ENCODE measurements at regions not wholly inside any gene's neighbourhood (a gene's known extent, or its start where the extent isn't known, plus 50 kb on each side); places are given as distances from the start of the nearest gene placed in this dataset.

DNA sequence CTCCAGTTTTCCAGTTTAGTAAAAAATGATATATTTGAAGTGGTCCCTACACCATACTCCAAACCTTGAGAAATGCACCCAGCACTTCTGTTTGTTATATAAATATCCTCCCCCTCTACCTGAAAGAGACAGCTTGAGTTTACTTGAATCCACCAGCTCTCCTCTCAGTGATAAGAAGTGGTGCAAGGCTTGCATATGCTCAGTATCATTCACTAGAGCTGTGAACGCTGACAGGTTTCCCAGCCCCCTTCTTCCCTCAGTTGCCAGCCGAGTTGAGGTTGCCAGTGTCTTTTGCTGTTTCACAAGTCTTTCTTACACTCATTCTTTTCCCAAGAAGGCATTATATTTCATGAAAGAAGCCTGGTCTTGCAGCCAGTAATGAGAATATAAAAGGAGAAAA, 880.0 kb downstream of the LRRTM4 start (continued):
- TF ChIP-seq FOXP1 (CRISPR knock-in tag; IDR thresholded peaks at IDR 0.05; ENCODE audit: borderline replicate concordance): no peak
- no peak for TF ChIP-seq ZNF263 (CRISPR knock-in tag; IDR thresholded peaks at IDR 0.05; ENCODE audit: low read depth)
- no peak for TF ChIP-seq TEAD4 (CRISPR knock-in tag; IDR thresholded peaks at IDR 0.05)
- no peak for TF ChIP-seq NFATC4 (CRISPR knock-in tag; IDR thresholded peaks at IDR 0.05)
- no peak for TF ChIP-seq ZNF416 (CRISPR knock-in tag; IDR thresholded peaks at IDR 0.05)
- no peak for TF ChIP-seq ZNF423 (CRISPR knock-in tag; IDR thresholded peaks at IDR 0.05)
- TF ChIP-seq, protein P1, sequence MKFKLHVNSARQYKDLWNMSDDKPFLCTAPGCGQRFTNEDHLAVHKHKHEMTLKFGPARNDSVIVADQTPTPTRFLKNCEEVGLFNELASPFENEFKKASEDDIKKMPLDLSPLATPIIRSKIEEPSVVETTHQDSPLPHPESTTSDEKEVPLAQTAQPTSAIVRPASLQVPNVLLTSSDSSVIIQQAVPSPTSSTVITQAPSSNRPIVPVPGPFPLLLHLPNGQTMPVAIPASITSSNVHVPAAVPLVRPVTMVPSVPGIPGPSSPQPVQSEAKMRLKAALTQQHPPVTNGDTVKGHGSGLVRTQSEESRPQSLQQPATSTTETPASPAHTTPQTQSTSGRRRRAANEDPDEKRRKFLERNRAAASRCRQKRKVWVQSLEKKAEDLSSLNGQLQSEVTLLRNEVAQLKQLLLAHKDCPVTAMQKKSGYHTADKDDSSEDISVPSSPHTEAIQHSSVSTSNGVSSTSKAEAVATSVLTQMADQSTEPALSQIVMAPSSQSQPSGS (CRISPR knock-in tag; IDR thresholded peaks at IDR 0.05; ENCODE audit: borderline replicate concordance, low read depth): no peak
- TF ChIP-seq GTF2I (CRISPR knock-in tag; conservative IDR thresholded peaks at IDR 0.05): no peak
- no peak for TF ChIP-seq ZNF232 (CRISPR knock-in tag; IDR thresholded peaks at IDR 0.05)
- TF ChIP-seq, protein P2, sequence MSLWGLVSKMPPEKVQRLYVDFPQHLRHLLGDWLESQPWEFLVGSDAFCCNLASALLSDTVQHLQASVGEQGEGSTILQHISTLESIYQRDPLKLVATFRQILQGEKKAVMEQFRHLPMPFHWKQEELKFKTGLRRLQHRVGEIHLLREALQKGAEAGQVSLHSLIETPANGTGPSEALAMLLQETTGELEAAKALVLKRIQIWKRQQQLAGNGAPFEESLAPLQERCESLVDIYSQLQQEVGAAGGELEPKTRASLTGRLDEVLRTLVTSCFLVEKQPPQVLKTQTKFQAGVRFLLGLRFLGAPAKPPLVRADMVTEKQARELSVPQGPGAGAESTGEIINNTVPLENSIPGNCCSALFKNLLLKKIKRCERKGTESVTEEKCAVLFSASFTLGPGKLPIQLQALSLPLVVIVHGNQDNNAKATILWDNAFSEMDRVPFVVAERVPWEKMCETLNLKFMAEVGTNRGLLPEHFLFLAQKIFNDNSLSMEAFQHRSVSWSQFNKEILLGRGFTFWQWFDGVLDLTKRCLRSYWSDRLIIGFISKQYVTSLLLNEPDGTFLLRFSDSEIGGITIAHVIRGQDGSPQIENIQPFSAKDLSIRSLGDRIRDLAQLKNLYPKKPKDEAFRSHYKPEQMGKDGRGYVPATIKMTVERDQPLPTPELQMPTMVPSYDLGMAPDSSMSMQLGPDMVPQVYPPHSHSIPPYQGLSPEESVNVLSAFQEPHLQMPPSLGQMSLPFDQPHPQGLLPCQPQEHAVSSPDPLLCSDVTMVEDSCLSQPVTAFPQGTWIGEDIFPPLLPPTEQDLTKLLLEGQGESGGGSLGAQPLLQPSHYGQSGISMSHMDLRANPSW (CRISPR knock-in tag; conservative IDR thresholded peaks at IDR 0.05; ENCODE audit: low read depth): no peak
- TF ChIP-seq ZNF138 (CRISPR knock-in tag; conservative IDR thresholded peaks at IDR 0.05): no peak

DNA sequence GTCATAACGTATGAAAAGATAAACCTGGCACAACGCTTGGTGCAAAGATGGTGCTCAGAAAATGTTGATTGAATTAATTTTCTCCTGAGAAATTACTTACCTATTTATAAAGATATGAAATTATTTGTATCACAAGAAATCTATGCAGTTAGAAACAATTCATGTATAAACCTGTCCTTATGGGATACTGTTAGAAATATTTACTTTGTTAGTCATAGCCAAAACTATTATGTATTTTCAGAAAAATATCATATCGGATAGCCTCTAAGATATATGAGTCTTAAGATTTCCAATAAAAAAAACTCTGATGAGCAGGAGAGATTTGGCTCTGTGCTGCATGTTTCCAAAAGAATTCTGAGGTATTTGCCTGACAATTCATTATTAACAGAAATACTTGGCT, 880.7 kb downstream of the LRRTM4 start:
- ATAC-seq (no peak), DNase-seq (ENCODE audit: low spot score) (no peak)
- H3K4me1 Mint-ChIP-seq: peaks cover 7% of the 10 kb centered on the region; the same call in 1 of the 2 replicates
- H3K9me3 Mint-ChIP-seq: peaks cover 15% of the 10 kb centered on the region
- peaks cover 6% of the 10 kb centered on the region for H3K36me3 Mint-ChIP-seq
- ChIA-PET POLR2A (no interaction called here), CTCF (no interaction called here)
- TF ChIP-seq, protein P3, sequence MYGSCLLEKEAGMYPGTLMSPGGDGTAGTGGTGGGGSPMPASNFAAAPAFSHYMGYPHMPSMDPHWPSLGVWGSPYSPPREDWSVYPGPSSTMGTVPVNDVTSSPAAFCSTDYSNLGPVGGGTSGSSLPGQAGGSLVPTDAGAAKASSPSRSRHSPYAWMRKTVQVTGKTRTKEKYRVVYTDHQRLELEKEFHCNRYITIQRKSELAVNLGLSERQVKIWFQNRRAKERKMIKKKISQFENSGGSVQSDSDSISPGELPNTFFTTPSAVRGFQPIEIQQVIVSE (CRISPR knock-in tag; IDR thresholded peaks at IDR 0.05; ENCODE audit: borderline replicate concordance): no peak
- H3K27me3 Mint-ChIP-seq (ENCODE audit: low read depth): no peaks in the 10 kb centered on the region
- H3K27ac Mint-ChIP-seq: no peak overlapping the region
- H3K4me3 Mint-ChIP-seq: no peak overlapping the region

DNA sequence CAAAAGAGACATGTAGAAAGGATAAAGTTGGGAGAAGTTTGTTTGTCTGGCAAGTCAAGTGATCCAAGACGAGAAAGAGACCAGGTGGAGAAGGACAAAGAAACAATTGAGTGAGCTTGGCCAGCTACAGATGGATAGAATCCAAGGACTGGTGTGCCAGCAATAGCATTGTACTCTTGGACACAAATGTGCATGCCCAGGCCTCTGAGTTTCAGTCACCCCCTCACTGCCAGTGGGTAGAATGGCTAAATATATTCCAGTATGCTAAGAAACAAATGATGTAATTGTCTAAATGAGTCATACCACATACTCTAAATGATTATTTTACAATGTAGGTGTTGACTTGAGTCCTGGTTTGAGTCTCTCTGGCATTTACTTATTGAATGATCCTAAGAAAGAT, 881.3 kb downstream of the LRRTM4 start:
- no peak overlapping the region for H3K27ac Mint-ChIP-seq
- ChIA-PET POLR2A (no interaction called here), CTCF (no interaction called here)
- no peaks in the 10 kb centered on the region for H3K27me3 Mint-ChIP-seq (ENCODE audit: low read depth)
- ATAC-seq (no peak), DNase-seq (ENCODE audit: low spot score) (no peak)
- H3K4me1 Mint-ChIP-seq: peaks cover 7% of the 10 kb centered on the region; the same call in 1 of the 2 replicates
- no peak overlapping the region for H3K4me3 Mint-ChIP-seq
- H3K36me3 Mint-ChIP-seq: peaks cover 2% of the 10 kb centered on the region
- H3K9me3 Mint-ChIP-seq: peaks cover 18% of the 10 kb centered on the region
- TF ChIP-seq ZNF396 (CRISPR knock-in tag; IDR thresholded peaks at IDR 0.05; ENCODE audit: borderline replicate concordance) (no peak), ATF1 (CRISPR knock-in tag; IDR thresholded peaks at IDR 0.05) (no peak), ZNF219 (CRISPR knock-in tag; IDR thresholded peaks at IDR 0.05; ENCODE audit: borderline replicate concordance) (no peak), CREM (CRISPR knock-in tag; IDR thresholded peaks at IDR 0.05) (no peak), SMAD3 (CRISPR knock-in tag; IDR thresholded peaks at IDR 0.05; ENCODE audit: borderline replicate concordance) (no peak), NFATC4 (CRISPR knock-in tag; IDR thresholded peaks at IDR 0.05) (no peak), FOXJ3 (CRISPR knock-in tag; IDR thresholded peaks at IDR 0.05; ENCODE audit: borderline replicate concordance) (no peak)
- TF ChIP-seq, protein P4, sequence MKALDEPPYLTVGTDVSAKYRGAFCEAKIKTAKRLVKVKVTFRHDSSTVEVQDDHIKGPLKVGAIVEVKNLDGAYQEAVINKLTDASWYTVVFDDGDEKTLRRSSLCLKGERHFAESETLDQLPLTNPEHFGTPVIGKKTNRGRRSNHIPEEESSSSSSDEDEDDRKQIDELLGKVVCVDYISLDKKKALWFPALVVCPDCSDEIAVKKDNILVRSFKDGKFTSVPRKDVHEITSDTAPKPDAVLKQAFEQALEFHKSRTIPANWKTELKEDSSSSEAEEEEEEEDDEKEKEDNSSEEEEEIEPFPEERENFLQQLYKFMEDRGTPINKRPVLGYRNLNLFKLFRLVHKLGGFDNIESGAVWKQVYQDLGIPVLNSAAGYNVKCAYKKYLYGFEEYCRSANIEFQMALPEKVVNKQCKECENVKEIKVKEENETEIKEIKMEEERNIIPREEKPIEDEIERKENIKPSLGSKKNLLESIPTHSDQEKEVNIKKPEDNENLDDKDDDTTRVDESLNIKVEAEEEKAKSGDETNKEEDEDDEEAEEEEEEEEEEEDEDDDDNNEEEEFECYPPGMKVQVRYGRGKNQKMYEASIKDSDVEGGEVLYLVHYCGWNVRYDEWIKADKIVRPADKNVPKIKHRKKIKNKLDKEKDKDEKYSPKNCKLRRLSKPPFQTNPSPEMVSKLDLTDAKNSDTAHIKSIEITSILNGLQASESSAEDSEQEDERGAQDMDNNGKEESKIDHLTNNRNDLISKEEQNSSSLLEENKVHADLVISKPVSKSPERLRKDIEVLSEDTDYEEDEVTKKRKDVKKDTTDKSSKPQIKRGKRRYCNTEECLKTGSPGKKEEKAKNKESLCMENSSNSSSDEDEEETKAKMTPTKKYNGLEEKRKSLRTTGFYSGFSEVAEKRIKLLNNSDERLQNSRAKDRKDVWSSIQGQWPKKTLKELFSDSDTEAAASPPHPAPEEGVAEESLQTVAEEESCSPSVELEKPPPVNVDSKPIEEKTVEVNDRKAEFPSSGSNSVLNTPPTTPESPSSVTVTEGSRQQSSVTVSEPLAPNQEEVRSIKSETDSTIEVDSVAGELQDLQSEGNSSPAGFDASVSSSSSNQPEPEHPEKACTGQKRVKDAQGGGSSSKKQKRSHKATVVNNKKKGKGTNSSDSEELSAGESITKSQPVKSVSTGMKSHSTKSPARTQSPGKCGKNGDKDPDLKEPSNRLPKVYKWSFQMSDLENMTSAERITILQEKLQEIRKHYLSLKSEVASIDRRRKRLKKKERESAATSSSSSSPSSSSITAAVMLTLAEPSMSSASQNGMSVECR (CRISPR knock-in tag; IDR thresholded peaks at IDR 0.05; ENCODE audit: borderline replicate concordance): no peak
- TF ChIP-seq, protein P5, sequence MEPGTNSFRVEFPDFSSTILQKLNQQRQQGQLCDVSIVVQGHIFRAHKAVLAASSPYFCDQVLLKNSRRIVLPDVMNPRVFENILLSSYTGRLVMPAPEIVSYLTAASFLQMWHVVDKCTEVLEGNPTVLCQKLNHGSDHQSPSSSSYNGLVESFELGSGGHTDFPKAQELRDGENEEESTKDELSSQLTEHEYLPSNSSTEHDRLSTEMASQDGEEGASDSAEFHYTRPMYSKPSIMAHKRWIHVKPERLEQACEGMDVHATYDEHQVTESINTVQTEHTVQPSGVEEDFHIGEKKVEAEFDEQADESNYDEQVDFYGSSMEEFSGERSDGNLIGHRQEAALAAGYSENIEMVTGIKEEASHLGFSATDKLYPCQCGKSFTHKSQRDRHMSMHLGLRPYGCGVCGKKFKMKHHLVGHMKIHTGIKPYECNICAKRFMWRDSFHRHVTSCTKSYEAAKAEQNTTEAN (CRISPR knock-in tag; IDR thresholded peaks at IDR 0.05): no peak
- TF ChIP-seq, protein P6, sequence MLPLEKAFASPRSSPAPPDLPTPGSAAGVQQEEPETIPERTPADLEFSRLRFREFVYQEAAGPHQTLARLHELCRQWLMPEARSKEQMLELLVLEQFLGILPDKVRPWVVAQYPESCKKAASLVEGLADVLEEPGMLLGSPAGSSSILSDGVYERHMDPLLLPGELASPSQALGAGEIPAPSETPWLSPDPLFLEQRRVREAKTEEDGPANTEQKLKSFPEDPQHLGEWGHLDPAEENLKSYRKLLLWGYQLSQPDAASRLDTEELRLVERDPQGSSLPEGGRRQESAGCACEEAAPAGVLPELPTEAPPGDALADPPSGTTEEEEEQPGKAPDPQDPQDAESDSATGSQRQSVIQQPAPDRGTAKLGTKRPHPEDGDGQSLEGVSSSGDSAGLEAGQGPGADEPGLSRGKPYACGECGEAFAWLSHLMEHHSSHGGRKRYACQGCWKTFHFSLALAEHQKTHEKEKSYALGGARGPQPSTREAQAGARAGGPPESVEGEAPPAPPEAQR (CRISPR knock-in tag; IDR thresholded peaks at IDR 0.05): no peak
- TF ChIP-seq, protein P7, sequence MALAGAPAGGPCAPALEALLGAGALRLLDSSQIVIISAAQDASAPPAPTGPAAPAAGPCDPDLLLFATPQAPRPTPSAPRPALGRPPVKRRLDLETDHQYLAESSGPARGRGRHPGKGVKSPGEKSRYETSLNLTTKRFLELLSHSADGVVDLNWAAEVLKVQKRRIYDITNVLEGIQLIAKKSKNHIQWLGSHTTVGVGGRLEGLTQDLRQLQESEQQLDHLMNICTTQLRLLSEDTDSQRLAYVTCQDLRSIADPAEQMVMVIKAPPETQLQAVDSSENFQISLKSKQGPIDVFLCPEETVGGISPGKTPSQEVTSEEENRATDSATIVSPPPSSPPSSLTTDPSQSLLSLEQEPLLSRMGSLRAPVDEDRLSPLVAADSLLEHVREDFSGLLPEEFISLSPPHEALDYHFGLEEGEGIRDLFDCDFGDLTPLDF (CRISPR knock-in tag; IDR thresholded peaks at IDR 0.05): no peak
